ENCODE measurements at regions not wholly inside any gene's neighbourhood (a gene's known extent, or its start where the extent isn't known, plus 50 kb on each side); places are given as distances from the start of the nearest gene placed in this dataset.

DNA sequence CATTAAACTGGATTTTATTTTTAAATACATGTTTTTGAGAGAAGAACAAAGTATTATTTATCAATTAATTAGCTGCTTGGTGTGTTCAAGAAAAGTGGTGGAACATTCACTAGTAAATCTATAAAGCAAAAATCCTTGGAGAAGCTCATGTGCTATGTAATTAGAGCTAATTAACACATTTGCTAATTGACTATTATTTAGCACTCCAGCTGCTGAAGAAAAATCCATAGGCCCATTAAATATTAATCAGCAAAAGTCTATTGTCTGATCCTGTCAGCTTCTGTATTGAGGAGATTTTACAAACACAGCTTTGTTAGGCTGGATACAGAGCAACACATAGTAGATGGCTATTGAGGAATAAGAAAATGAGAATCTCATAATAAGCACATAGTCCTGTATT lies 336.1 kb downstream of the RBM43 start:
- TF ChIP-seq, protein P1, sequence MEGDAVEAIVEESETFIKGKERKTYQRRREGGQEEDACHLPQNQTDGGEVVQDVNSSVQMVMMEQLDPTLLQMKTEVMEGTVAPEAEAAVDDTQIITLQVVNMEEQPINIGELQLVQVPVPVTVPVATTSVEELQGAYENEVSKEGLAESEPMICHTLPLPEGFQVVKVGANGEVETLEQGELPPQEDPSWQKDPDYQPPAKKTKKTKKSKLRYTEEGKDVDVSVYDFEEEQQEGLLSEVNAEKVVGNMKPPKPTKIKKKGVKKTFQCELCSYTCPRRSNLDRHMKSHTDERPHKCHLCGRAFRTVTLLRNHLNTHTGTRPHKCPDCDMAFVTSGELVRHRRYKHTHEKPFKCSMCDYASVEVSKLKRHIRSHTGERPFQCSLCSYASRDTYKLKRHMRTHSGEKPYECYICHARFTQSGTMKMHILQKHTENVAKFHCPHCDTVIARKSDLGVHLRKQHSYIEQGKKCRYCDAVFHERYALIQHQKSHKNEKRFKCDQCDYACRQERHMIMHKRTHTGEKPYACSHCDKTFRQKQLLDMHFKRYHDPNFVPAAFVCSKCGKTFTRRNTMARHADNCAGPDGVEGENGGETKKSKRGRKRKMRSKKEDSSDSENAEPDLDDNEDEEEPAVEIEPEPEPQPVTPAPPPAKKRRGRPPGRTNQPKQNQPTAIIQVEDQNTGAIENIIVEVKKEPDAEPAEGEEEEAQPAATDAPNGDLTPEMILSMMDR (IDR thresholded peaks at IDR 0.05), result no peak
- TF ChIP-seq POLR2AphosphoS5 (IDR thresholded peaks at IDR 0.05) (no peak), POLR2A (IDR thresholded peaks at IDR 0.05) (no peak)

Data from gastroesophageal sphincter (tissue), 3 donors.